CD8-positive, alpha-beta memory T cell (primary cell): ENCODE measurements at regions not wholly inside any gene's neighbourhood (a gene's known extent, or its start where the extent isn't known, plus 50 kb on each side); places are given as distances from the start of the nearest gene placed in this dataset.

Source experiments
- CTCF ChIA-PET: fragments of 350-600 bp; sonication (Branson Sonifier 250); formaldehyde crosslinking; loops from one replicate; lab custom pipeline; 2021; ENCODE audit warnings: antibody characterized with exemption; lab: Charles Lee
- POLR2A ChIA-PET: fragments of 350-600 bp; sonication (Branson Sonifier 250); formaldehyde crosslinking; loops from one replicate; lab custom pipeline; 2021; ENCODE audit warnings: antibody characterized with exemption; lab: Charles Lee
- DNase-seq, 5 donors: peaks; one replicate each; pipeline versions ENCODE4 v3.0.0 to v3.0.0-alpha.2; 2020 to 2022; ENCODE audit warnings: mixed read lengths in 1 of 5
- H3K27ac ChIP-seq: one replicate; pipeline ENCODE4 v1.7.0; 2013; ENCODE audit warnings: low read depth, mild to moderate bottlenecking, low read length, moderate library complexity
- H3K27me3 ChIP-seq: 2 replicates; pipeline ENCODE4 v1.7.0; 2013; ENCODE audit warnings: low read length, mild to moderate bottlenecking; ENCODE audit not compliant: insufficient read depth, poor library complexity, severe bottlenecking
- H3K36me3 ChIP-seq: 2 replicates; pipeline ENCODE4 v1.7.0; 2013; ENCODE audit warnings: mild to moderate bottlenecking, low read length, moderate library complexity; ENCODE audit not compliant: insufficient read depth
- H3K4me1 ChIP-seq: 2 replicates; pipeline ENCODE4 v1.7.0; 2013; ENCODE audit warnings: mild to moderate bottlenecking, low read length, moderate library complexity; ENCODE audit not compliant: insufficient read depth
- H3K4me3 ChIP-seq: 2 replicates; pipeline ENCODE4 v1.7.0; 2013; ENCODE audit warnings: mild to moderate bottlenecking, low read length
- H3K9me3 ChIP-seq: 2 replicates; pipeline ENCODE4 v1.7.0; 2013; ENCODE audit warnings: mild to moderate bottlenecking, low read length
- H3K27ac Mint-ChIP-seq, 8 donors: one replicate each; pipeline ENCODE4 v1.8.0; 2020 to 2021; ENCODE audit warnings: mixed read lengths in 8 of 8, mild to moderate bottlenecking in 6 of 8, inconsistent platforms in 3 of 8, moderate library complexity in 3 of 8
- H3K27me3 Mint-ChIP-seq, 2 donors: one replicate each; pipeline ENCODE4 v1.8.0; 2020 to 2021; ENCODE audit warnings: mixed read lengths in 2 of 2, mild to moderate bottlenecking in 1 of 2, moderate library complexity in 1 of 2
- H3K36me3 Mint-ChIP-seq, 3 donors: one replicate each; pipeline ENCODE4 v1.8.0; 2020 to 2021; ENCODE audit warnings: mixed read lengths in 3 of 3, inconsistent platforms in 1 of 3, mild to moderate bottlenecking in 1 of 3
- H3K4me1 Mint-ChIP-seq, 3 donors: one replicate each; pipeline ENCODE4 v1.8.0; 2020 to 2021; ENCODE audit warnings: mixed read lengths in 3 of 3, inconsistent platforms in 1 of 3, mild to moderate bottlenecking in 1 of 3
- H3K4me3 Mint-ChIP-seq, 7 donors: one replicate each; pipeline ENCODE4 v1.8.0; 2020 to 2021; ENCODE audit warnings: mixed read lengths in 7 of 7, mild to moderate bottlenecking in 6 of 7, moderate library complexity in 4 of 7, inconsistent platforms in 2 of 7
- H3K9me3 Mint-ChIP-seq, 5 donors: one replicate each; pipeline ENCODE4 v1.8.0; 2020 to 2022; ENCODE audit warnings: mixed read lengths in 5 of 5, mild to moderate bottlenecking in 3 of 5, moderate library complexity in 2 of 5, inconsistent platforms in 1 of 5

DNA sequence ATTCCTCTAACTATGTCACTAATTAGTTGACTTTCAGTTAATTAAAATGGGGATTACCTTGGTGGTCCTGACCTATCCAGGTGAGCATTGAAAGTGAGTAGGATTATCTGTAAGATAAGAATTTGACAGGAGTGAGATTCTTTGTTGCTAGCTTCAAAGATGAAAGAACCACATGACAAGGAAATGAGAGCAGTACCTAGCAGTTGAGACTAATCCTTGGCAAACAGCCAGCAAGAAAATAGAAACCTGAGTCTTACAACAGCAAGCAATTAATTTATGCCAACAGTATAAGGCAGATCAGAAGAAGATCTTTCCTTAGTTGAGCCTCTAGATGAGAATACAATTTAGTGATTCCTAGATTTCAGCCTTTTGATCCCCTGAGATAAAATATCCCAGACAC, 1058.4 kb downstream of the LRFN5 start:
- Mint-ChIP-seq H3K27me3 (no peaks in the 10 kb centered on the region), H3K27ac (no peak overlapping the region), H3K4me3 (no peak overlapping the region), H3K36me3 (no peaks in the 10 kb centered on the region), H3K9me3 (peaks cover 7 to 27% (median 10%) of the 10 kb centered on the region in 5 donors), H3K4me1 (no peaks in the 10 kb centered on the region)
- H3K27me3 ChIP-seq, result no peaks in the 10 kb centered on the region
- ChIA-PET CTCF (no interaction called here), POLR2A (no interaction called here)
- no peak overlapping the region for H3K27ac ChIP-seq
- no peak for DNase-seq
- H3K4me1 ChIP-seq, result no peaks in the 10 kb centered on the region
- no peaks in the 10 kb centered on the region for H3K36me3 ChIP-seq
- no peak overlapping the region for H3K4me3 ChIP-seq
- H3K9me3 ChIP-seq, result no peaks in the 10 kb centered on the region

DNA sequence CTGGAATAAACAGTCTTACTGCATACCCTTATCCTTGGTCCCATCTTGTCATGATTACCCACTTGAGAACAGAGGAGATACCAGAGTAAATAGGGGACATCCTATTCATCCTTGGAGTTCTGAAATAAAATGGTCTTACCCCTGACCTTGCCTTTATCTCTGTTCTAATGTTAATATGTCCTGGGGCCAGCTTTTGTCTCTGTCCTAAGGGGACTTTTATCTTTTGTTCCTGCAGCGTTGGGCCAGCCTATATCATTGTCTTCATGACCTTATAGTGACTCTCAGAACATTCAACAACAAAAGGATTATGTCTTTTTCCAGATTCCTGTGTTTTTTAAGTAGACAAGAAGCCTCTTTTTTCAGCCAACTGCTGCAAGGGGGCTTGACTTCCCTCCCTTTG, 1057.5 kb downstream of the LRFN5 start:
- ChIA-PET CTCF (no interaction called here), POLR2A (no interaction called here)
- H3K4me1 Mint-ChIP-seq, result no peaks in the 10 kb centered on the region
- H3K27ac ChIP-seq, result no peak overlapping the region
- no peak for DNase-seq
- H3K9me3 ChIP-seq, result no peaks in the 10 kb centered on the region
- H3K27me3 ChIP-seq, result no peaks in the 10 kb centered on the region
- no peaks in the 10 kb centered on the region for H3K36me3 ChIP-seq
- no peaks in the 10 kb centered on the region for H3K4me1 ChIP-seq
- no peak overlapping the region for H3K4me3 ChIP-seq
- H3K9me3 Mint-ChIP-seq, result peaks cover 7 to 33% (median 15%) of the 10 kb centered on the region in 5 donors
- no peak overlapping the region for H3K27ac Mint-ChIP-seq
- H3K4me3 Mint-ChIP-seq, result no peak overlapping the region
- H3K27me3 Mint-ChIP-seq, result no peaks in the 10 kb centered on the region
- H3K36me3 Mint-ChIP-seq, result no peaks in the 10 kb centered on the region

DNA sequence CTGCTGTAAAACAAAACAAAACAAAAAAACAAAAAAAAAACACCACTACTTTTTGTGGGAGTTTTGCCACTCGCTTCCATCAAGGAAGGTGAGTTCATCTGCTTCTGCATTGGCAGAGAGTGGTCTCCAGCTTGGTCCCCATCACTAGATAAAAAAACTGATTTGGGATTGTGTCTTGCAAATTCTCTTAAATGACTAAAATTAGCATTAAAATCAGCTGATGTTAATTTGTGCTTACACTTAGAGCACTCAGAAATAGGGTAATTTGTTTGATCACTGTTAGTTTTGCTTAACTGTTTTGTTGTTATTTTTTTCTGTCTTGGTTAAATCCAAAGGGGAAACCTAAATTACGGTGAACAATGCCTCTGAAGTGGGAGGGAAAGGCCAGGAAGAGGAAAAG, 1048.0 kb downstream of the LRFN5 start:
- no peaks in the 10 kb centered on the region for H3K4me1 Mint-ChIP-seq
- POLR2A ChIA-PET, result no interaction called here
- CTCF ChIA-PET, result no interaction called here

DNA sequence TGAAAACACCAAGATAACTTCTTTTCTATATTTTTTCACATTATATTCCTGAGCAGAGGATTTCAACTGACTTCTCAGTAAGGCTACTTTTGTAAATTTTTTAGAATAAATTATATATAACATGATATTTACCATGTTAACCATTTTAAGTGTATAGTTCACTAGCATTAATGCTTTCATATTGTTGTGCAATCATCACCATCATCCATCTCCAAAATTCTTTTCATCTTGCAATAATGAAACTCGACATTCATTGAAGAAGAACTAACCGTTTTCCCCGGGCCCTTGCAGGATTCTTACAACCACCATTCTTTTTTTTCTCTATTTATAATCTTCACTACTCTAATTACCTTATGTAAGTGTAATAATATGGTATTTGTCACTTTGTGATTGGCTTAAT, 1036.1 kb downstream of the LRFN5 start:
- ChIA-PET POLR2A (no interaction called here), CTCF (no interaction called here)
- H3K9me3 Mint-ChIP-seq, result peaks cover 8 to 11% (median 10%) of the 10 kb centered on the region in 5 donors
- no peak overlapping the region for H3K4me3 ChIP-seq
- peak overlapping the region in 1 of 8 donors; percentile 32 for H3K27ac Mint-ChIP-seq
- H3K36me3 ChIP-seq, result no peaks in the 10 kb centered on the region
- DNase-seq, result no peak
- no peaks in the 10 kb centered on the region for H3K4me1 ChIP-seq
- no peak overlapping the region for H3K4me3 Mint-ChIP-seq
- H3K27ac ChIP-seq, result no peak overlapping the region
- H3K36me3 Mint-ChIP-seq, result no peaks in the 10 kb centered on the region
- no peaks in the 10 kb centered on the region for H3K9me3 ChIP-seq
- H3K27me3 ChIP-seq, result no peaks in the 10 kb centered on the region
- no peaks in the 10 kb centered on the region for H3K4me1 Mint-ChIP-seq
- no peaks in the 10 kb centered on the region for H3K27me3 Mint-ChIP-seq

More for the DNA sequence above, 1048.0 kb downstream of the LRFN5 start:
- DNase-seq, result no peak
- Mint-ChIP-seq H3K9me3 (peaks cover 7 to 32% (median 14%) of the 10 kb centered on the region in 5 donors), H3K36me3 (no peaks in the 10 kb centered on the region), H3K4me3 (no peak overlapping the region), H3K27ac (no peak overlapping the region), H3K27me3 (no peaks in the 10 kb centered on the region)
- H3K4me3 ChIP-seq, result no peak overlapping the region
- no peak overlapping the region for H3K27ac ChIP-seq
- H3K27me3 ChIP-seq, result no peaks in the 10 kb centered on the region
- no peaks in the 10 kb centered on the region for H3K36me3 ChIP-seq
- H3K9me3 ChIP-seq, result no peaks in the 10 kb centered on the region
- no peaks in the 10 kb centered on the region for H3K4me1 ChIP-seq

DNA sequence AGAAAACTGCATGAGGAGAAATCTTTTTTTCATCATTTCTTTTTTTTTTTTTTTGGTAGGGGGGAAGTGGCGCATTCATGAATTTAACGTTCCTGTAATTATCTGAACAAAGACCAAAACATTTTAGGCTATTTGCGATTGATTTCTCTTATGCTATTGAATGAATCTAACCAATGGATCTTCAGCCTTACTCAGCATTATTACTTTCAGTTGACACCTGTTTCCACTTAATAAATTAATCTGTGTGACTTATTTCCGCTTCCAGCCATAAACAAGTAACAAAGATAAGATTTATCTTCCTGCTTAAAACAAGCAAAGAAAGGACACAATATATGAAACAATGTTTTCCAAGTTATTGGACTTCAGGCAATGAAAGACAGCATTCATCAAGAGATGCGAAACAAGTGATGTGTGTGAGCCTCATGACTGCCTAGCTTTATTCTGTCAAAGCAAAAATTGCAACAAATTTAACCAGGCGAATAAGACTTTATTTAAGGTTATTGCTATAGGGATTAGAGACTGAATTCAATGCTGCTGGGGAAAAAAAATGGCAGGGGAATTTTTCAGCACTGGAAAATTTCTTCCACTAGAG, 1026.9 kb downstream of the LRFN5 start:
- Mint-ChIP-seq H3K4me3 (no peak overlapping the region), H3K4me1 (no peaks in the 10 kb centered on the region), H3K27ac (no peak overlapping the region), H3K9me3 (peaks cover 3 to 25% (median 11%) of the 10 kb centered on the region in 5 donors), H3K27me3 (no peaks in the 10 kb centered on the region), H3K36me3 (no peaks in the 10 kb centered on the region)
- DNase-seq, result no peak
- Histone ChIP-seq H3K27me3 (no peaks in the 10 kb centered on the region), H3K36me3 (no peaks in the 10 kb centered on the region), H3K4me1 (no peaks in the 10 kb centered on the region), H3K4me3 (no peak overlapping the region), H3K9me3 (no peaks in the 10 kb centered on the region), H3K27ac (no peak overlapping the region)
- ChIA-PET POLR2A (no interaction called here), CTCF (no interaction called here)

DNA sequence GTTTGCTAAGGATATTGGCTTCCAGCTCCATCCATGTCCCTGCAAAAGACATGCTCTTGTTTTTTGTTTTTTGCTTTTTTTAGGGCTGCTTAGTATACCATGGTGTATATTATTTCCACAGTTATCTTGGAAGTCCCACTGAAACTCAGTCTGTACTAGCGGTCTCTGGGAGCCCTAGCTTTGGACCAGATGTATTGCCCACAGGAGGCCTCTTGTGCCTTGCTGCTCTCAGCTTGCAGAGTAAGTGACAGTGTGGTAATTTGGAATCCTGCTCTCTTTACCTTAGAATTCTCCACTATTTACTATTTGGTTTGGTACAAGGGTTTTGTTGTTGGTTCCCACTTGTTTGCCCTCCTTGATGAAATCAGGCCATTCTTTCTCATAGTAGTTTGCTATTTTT, 1022.9 kb downstream of the LRFN5 start:
- ChIA-PET POLR2A (no interaction called here), CTCF (no interaction called here)
- peaks cover 0 to 26% (median 3%) of the 10 kb centered on the region in 5 donors for H3K9me3 Mint-ChIP-seq
- H3K27ac Mint-ChIP-seq, result no peak overlapping the region
- Histone ChIP-seq H3K27ac (no peak overlapping the region), H3K9me3 (no peaks in the 10 kb centered on the region), H3K4me1 (no peaks in the 10 kb centered on the region), H3K36me3 (no peaks in the 10 kb centered on the region), H3K27me3 (no peaks in the 10 kb centered on the region), H3K4me3 (no peak overlapping the region)
- no peaks in the 10 kb centered on the region for H3K36me3 Mint-ChIP-seq
- H3K4me1 Mint-ChIP-seq, result no peaks in the 10 kb centered on the region
- H3K27me3 Mint-ChIP-seq, result no peaks in the 10 kb centered on the region
- DNase-seq, result no peak
- no peak overlapping the region for H3K4me3 Mint-ChIP-seq

DNA sequence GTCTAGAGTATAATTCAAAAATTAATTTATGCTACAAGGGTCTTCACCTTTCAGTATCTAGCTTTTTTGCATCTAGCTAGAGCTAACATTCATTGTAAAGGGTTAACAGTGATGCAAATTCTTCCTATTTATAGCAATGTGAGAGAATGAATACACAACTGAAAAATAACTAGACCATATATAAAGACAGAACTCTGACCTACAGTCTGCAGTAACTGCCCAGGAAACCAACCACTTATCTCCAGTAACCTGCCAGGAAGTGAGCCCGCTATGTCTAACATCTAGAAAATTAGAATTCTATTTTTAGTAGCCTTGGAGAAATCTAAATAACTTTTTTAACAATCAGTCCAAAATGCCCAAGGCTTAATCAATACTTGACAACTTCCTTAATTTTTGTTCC, 1021.9 kb downstream of the LRFN5 start:
- peaks cover 0 to 30% (median 3%) of the 10 kb centered on the region in 5 donors for H3K9me3 Mint-ChIP-seq
- H3K27me3 Mint-ChIP-seq, result no peaks in the 10 kb centered on the region
- H3K4me1 Mint-ChIP-seq, result no peaks in the 10 kb centered on the region
- no peaks in the 10 kb centered on the region for H3K4me1 ChIP-seq
- H3K4me3 ChIP-seq, result no peak overlapping the region
- CTCF ChIA-PET, result no interaction called here
- POLR2A ChIA-PET, result no interaction called here
- H3K4me3 Mint-ChIP-seq, result no peak overlapping the region
- no peak overlapping the region for H3K27ac Mint-ChIP-seq
- no peak for DNase-seq
- no peaks in the 10 kb centered on the region for H3K36me3 ChIP-seq
- H3K27me3 ChIP-seq, result no peaks in the 10 kb centered on the region
- no peak overlapping the region for H3K27ac ChIP-seq
- H3K36me3 Mint-ChIP-seq, result no peaks in the 10 kb centered on the region
- no peaks in the 10 kb centered on the region for H3K9me3 ChIP-seq

DNA sequence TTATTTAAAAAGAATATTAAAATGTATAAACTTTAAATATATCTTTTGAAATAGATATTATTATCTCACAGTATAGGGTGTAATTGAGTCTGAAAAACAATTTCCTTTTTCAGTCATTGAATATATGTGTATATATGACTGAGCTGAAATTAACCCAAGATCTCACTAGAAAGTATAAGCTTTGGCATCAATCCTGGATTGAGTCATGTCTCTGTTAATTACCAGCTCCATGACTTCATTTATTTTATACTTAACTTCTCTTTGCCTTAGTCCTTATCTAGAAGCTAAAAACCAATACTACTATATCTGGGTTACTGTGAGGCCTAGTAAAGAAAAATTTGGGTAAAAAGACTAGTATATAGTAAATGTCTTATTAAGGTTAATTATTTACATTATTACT, 1020.3 kb downstream of the LRFN5 start:
- CTCF ChIA-PET, result no interaction called here
- Histone ChIP-seq H3K27me3 (no peaks in the 10 kb centered on the region), H3K4me1 (no peaks in the 10 kb centered on the region), H3K36me3 (no peaks in the 10 kb centered on the region), H3K27ac (no peak overlapping the region), H3K4me3 (no peak overlapping the region), H3K9me3 (no peaks in the 10 kb centered on the region)
- Mint-ChIP-seq H3K4me3 (no peak overlapping the region), H3K4me1 (no peaks in the 10 kb centered on the region), H3K27me3 (no peaks in the 10 kb centered on the region), H3K9me3 (peaks cover 0 to 30% (median 3%) of the 10 kb centered on the region in 5 donors), H3K27ac (no peak overlapping the region), H3K36me3 (no peaks in the 10 kb centered on the region)
- POLR2A ChIA-PET, result no interaction called here
- DNase-seq, result no peak
